ENCODE measurements at regions not wholly inside any gene's neighbourhood (a gene's known extent, or its start where the extent isn't known, plus 50 kb on each side); places are given as distances from the start of the nearest gene placed in this dataset.
A peak's percentile ranks its signal among the peaks of the same experiment; 100 is the strongest.

DNA sequence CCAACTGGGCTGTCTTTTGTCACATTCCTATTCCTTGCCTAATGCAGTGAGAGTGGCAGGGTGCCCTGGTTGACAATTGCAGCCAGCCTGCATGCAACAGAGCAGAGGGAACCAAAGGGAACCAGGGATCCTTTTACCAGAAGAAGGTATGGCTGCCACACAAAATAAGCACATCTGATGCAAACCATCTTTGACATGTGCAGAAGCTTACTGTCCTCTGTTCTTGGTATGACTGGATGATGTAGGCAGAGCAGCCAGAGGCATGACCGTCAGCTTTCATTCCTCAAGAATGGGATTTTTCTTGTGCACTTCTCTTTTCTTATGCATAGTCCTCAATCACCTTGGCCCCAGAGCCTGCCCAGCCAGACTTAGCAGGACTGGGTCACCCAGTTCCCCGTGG is 116.1 kb downstream of the UQCRFS1 start:
- DNase-seq (ENCODE audit: low read depth): no peak

DNA sequence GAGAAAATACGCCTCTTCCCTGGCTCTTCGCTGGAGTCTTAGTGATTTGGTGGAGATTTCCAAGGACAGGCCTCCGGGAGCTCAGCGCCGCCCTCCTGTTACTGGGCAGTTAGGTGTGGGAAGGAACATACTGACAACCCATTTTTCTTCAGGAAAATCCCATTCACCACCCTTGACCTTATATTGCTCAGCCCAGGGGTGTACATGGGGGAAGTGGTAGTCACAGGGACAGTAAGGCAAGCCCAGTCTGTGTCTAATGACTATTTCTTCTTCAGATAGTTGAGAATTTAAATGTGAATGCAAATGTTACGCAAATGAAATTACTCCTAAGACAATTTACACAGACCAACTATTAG is 119.4 kb downstream of the UQCRFS1 start:
- DNase-seq (ENCODE audit: low read depth): no peak

DNA sequence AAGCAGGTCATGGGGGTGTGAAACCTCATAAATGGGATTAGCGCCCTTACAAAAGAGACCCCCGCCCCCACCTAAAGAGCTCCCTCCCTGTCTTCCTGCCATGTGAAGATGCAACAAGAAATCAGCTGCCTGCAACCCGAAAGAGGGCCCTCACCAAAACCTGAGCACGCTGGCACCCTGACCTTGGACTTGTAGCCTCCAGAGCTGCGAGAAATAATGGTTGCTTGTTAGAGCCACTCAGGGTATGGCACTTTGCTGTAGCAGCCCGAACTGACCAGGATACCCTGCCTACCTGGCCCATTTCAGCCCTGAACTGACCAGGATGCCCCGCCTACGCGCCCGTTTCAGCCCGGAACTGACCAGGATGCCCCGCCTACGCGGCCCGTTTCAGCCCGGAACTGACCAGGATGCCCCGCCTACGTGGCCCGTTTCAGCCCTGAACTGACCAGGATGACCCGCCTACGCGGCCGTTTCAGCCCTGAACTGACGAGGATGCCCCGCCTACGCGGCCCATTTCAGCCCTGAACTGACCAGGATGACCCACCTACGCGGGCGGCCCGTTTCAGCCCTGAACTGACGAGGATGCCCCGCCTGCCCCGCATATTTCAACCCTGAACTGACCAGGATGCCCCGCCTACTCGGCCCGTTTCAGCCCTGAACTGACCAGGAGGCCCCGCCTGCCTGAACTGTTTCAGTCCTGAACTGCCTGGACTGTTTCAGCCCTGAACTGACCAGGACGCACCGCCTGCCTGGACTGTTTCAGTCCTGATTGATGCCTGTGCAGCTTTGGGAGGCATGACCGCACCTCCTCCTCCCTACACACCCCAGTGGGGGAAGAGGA is 120.0 kb downstream of the UQCRFS1 start:
- no peak for DNase-seq (ENCODE audit: low read depth)

DNA sequence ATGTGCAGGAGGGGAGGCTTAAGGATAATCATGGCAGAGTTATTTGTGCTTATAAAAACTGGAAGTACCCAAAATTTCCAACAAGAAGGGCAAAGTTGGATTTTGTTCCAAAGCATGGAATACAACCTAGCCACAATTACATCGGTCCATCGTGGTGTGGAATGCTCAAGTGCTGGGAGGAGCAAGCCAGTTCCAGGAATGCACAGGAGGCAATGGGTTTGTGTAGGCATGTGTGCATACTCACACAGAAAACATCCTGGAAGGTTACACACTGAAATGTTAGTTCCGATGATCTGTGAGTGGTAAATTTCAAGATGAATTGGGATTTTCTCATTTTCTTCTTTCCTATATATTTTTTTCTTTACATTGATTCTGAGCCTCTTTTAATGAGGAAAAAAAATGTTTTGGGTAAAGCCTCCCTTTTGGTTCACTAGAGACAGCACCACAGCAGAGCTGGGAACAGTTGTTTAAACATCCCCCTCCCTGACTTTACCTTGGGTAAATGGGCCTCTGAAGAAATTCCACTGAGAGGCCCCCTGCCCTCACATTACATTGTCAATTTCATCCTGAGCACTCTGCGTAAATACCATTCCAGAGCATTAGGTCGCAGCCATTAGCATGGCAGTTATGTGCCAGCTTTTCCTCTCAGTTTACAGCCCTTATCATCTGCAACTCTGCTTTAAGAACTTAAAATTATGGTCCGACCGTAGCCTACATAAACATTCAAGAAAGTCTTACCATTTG is 122.0 kb downstream of the UQCRFS1 start:
- no peak for DNase-seq (ENCODE audit: low read depth)

DNA sequence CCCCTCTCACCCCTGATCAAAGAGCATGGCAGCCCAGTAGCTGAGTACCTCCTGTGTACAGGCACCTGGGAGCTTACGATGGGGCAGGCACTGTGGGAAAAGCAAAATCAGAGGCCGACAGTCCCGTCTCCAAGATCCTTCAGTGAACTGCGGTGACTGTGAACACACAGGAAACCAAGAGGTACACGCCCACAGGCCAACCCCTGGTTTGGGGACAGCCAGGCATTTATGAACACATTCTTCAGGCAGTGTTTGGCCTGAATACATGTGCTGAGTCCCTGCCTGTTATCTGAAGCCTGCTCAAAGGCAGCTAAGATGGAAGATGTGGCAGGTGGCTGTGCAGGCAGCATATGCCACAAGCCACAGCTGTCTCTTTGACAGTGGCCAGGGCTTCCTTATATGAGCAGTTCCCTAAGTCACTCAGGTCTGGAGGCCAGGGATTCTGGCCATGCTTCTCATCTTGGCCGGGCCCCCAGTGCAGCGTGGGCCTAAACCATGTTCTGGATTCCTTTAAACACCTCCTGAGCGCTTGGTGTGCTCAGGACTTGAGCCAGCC is 123.6 kb downstream of the UQCRFS1 start:
- no peak for DNase-seq (ENCODE audit: low read depth)

DNA sequence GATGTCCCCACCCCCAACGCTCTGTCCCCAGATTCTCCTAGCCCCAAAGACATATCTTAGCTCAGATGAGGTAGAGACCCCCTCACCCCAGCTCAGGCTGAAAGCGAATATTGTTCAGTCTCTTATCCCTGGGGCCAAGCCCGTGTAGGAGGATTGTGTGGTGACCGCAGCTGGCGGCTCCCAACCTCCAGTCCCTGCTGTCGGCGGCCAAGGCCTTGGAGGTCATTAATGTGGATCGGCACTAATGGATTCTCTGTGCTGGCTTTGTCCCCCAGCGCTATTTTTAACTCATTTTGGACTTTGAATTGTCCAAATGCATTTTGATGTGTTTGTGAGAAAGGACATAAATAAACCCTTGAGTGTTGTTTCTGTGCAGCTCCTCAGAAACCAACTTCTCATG is 124.2 kb downstream of the UQCRFS1 start:
- DNase-seq (ENCODE audit: low read depth): no peak

DNA sequence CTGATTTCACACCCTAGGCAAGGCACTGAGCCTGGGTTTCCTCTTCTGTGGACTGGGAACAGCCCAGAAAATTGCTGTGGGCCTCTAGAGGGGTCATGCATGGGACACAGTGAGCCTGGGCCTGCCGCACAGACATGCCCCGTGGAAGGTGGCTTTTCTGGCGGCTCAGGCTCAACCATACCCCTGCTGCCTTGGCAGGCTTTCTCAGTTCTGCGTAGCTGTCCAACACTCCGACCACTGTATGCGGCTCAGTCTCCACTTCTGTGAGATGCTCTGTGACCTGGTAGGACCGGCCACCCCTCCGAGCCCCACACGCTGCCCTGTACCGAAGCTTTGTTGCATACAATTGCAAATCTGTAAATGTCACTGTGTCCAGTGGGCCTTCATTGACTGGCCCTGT is 126.3 kb downstream of the UQCRFS1 start:
- DNase-seq (ENCODE audit: low read depth): no peak

DNA sequence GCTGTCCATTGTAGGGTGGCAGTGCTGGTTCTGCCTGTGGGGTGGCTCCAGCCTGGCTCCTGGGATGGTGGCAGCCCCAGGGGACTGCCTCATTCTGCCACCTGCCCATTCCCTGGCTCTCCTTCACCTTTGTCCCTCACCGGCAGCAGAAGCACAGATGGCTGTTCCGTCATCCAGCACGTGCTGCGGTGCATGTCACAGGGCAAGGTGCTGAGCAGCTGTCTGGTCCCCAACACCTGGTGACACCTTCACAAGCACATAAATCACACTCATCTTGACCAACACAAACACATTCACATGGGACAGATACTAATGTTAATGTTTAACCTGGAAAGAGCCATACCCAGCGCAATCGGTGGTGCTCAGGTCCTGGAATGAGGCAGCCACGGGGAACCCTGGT is 126.8 kb downstream of the UQCRFS1 start:
- DNase-seq (ENCODE audit: low read depth): no peak

DNA sequence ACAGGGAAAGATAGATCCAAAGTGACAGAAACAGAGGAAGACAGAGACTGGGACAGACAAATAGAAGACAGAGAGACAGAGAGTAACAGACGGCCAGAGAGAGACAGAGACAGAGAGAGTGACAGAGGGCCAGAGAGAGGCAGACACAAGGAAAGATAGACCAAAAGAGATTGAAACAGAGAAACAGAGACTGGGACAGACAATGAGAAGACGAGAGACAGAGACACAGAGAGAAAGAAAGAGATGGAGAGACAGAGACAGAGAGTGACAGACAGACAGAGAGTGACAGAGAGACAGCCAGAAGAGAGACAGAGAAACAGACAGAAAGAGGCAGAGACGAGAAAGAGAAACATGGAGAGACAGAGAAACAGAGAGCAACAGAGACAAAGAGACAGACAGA is 127.3 kb downstream of the UQCRFS1 start:
- no peak for DNase-seq (ENCODE audit: low read depth)

DNA sequence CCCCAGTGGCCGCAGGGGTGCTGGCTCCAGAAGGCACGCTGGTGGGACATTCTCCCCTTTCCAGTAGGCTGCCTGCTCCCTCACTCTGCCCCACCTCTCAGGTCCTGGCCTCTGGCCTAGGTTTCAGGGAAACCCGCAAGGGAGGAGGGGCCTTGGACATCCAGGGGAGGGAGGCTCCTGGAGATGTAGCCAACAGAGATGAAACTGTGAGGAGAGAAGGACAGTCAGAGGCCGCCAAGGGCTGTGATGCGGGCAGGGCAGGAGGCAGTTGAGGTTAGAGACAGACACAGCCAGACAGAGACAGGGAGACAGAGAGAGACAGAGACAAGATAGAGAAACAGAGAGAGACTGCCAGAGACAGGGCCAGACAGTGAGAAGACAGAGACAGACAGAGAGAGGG is 127.7 kb downstream of the UQCRFS1 start:
- DNase-seq (ENCODE audit: low read depth): no peak

DNA sequence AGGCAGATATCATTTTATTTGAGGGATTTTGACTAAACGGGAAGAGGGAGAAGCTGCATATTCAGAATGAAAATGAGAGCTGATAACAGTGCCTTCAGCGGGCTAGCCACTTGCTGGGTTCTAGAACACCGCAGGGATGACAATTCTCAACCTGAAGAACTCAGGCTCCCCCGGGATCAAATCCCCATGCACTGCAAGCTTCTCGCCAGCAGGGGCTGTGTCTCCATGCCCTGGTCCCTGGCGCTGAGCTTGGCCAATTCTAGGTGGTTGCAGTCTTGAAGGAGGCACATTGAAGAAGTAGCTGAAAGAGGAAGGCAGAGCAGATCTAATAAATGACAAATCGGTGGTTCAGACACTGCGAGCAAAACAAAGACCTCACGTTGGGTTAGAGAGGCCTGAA is 128.7 kb downstream of the UQCRFS1 start:
- DNase-seq (ENCODE audit: low read depth): peak; percentile 11

DNA sequence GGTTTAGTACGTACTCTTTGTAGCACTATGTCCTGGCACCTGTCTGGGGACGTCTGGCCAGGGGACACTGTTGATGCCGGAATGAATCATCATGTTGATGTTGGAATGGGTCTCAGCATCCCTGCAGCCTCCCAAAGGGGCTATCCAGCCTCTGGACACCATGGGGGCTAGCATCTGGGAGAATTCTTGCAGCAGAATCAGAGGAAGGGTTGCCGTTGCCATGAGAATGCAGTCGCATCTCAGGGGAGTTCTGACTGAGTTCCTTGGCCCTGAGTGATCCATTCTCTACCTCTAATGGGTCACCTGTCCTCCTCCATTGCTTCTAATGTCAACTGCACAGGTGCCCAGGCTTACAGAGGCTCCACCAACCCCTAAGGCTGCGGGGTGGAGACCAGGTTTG is 129.1 kb downstream of the UQCRFS1 start:
- no peak for DNase-seq (ENCODE audit: low read depth)

DNA sequence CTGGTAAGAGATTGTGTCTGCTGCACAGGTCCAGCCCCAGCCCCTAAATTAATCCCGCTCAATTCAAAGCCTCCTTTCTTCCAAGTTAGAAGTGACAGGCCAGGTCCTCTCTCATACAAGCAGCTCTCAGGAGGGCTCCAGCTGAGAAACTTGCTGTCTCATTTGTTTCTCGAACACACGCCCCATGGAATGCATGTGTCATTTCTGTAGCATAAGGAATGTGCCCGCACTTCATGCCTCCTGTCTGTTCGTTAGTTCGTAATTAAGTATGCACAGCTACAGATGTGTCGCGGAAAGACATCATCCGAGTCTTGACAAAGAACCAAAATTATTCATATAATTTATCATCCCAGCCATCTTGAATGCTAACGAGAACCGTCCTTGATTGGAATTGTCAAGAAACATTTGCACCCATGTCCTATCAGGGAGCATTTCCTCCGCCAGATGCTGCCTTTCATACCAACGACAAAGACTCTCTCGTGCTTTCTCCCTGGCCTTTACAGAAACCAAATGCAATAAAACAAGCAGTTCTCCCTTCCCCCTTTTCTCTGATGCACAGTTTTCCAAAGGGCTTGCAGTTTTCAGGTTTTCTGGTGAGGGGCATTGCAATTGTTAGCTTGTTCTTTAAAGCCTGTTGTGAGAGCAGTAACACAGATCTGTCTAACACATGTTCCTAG is 133.5 kb downstream of the UQCRFS1 start:
- DNase-seq (ENCODE audit: low read depth): no peak

DNA sequence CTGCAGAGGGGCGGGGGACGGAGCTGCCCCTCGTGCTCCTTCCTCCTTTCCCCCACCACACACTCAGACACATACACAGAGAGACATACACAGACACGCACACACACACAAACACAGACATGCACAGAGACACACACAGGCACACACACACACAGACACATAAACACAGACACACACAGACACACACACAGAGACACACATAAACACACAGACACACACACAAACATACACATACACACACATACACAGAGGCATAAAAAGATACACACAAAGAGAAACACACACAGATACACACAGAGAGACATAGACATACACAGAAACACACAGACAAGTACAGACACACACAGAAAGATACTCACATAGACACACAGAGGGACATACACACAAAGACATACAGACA is 136.0 kb downstream of the UQCRFS1 start:
- DNase-seq (ENCODE audit: low read depth): no peak

DNA sequence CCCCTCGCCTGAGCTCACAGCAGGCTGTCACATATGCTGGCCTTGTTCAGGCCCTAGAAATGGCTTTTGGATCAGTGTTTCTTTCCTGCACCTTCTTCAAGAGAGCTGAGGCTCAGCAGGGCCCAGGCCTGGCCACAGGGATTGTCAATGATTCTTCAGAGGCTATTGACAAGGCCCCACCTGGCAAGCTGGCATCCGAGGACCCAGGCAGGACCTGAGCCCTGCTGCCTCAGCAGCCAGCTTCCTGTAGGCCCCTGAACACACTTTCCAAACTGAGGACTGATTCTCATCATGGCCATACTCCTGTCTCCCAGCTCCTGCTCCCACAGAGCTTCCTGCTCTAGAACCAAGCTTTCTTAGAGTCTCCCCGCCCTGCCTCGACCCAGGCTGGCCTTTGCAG is 136.8 kb downstream of the UQCRFS1 start:
- no peak for DNase-seq (ENCODE audit: low read depth)

DNA sequence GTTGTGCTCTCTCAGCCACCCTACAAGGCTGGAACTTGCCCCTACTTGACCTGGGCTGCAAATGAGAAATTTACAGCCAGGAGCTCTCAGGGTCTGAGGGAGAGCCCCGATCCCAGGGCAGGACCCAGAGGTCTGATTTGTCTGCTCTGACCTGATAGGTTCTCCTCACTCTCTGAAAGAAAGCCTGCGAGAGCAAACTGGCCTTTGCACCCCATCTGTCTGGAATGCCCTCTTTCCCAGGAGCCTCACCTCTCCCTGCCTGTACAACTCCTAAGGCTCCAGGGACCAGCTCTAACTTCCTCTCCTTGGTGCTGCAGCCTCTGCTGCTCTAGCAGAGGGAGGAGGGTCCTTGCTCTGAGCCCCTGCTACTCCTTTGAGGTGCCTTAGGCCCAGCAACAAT is 137.8 kb downstream of the UQCRFS1 start:
- no peak for DNase-seq (ENCODE audit: low read depth)

DNA sequence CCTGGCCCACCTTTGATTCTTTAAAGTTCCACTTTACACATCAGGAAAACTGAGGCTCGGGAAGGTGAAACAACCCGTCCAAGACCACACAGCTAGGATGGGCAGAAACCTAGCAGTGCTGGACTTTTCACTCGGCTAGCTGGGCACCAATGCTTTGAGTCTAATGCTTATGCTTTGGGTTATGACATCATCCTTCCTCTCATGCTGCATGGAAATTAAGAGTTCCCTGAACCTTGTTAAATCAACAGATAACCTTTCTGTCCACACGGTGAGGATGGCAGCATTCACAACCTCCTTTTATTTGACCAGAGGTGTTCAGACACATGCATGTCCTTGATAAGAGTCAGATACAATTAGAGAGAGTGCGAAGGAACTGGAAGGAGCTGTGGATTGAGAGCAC is 138.4 kb downstream of the UQCRFS1 start:
- DNase-seq (ENCODE audit: low read depth): no peak

DNA sequence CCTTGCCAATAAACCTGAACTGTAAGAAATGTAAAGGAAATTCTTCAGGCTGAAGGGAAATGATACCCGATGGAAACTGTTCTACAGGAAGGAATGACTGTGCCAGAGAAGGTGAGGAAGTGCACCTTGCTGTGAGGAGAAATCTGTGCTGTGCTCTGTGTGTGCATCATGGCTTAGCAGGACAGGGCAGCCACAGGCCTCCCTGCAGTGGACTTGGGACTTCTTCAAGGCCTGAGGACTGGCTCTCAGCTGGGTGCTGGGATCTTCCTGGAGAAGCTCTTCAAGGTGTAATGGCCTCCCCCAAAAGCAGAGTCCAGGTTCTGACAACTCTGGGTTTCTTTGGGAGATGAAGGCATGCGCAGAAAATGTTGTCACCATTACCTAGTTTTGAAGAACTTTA is 145.1 kb downstream of the UQCRFS1 start:
- DNase-seq (ENCODE audit: low read depth): no peak

DNA sequence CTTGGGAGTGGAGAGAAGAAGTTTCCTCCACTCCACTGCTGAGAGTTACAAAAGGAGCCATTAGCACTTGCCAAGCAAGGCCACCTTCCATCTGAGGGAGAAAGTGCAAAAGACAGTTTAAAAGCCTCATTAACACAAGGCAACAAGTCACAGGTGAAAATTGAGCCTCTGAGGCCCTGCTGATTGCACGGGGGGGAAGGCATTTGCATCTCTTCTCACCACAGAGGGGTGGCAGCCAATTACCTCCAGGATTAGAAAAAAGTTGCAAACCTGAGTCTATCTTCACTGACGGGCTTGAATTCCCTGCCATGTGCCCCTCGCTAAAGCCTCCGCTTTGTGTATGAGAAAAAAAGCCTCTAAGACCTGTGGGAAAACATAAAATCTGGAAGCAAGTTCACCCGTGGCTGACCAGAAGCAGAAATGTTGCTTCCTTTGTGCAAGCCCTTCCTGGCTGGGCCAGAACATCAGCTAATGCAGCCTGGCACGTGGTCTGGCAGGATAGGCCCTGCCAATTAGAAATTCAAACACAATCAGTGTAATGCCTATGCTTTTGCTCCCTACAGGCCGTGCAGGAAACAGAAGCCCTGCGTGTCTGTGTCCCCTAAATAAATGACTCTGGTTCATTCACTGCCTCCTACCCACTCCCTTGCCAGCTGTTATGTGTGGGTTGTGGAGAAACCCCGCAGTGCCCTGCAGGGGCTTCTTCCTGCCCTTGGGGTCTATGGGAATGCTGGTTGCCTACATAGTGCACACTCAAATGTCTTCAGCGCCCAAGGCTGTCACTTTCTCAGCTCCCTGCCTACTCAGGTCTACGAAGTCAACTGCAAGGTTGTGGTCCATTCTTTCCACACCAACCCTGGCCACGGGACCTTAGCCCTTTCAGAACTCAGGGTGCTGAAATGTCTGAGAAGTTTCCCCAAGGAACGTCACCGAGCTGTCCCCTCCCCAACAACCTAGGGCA is 150.2 kb downstream of the UQCRFS1 start:
- no peak for DNase-seq (ENCODE audit: low read depth)

DNA sequence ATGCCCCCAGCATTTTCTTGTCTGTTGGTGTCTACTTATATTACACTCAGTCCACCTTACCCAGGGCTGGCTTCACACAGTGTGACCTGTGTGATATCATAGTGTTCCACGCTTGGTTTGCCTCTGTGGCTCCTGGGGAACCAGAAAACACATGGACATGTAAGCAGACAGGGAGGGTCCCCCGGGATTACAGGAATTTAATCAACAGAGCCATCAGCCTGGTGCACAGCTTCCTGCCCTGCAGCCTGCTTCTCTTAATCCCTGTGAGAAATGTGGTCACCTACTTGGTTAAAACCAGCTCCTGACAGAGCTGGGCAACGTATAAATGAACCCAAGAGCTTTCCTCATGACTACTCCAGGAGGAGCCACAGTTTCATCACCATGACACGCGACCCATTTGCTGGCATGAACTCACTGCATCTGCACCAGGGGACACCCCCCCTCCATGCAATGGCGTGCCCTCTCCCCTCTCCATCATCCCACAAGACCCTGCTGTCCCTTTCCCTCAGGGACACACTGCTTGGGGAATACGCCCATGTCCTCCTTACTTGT is 152.1 kb downstream of the UQCRFS1 start:
- DNase-seq (ENCODE audit: low read depth): no peak

DNA sequence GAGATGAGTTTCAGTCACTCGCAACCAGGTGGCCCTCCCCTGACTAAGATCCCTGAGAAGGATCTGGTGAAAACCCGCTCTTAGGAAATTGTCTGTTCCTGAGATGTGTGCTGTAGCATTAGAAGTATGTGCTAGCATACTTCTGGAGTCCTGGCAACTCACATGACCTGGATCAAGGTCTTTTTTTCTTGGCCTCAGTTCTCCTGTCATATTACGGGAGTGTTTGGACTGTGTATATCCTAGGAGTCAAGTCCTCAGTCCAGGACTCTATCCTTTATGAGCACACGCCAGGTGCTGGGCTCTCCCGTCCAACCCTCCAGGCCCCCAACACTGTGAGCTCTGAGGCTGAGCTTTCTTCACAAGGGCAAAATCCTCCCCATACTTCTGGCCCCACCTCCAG is 156.4 kb downstream of the UQCRFS1 start:
- DNase-seq (ENCODE audit: low read depth): no peak
